22Rv1 (cell line): ENCODE measurements at regions not wholly inside any gene's neighbourhood (a gene's known extent, or its start where the extent isn't known, plus 50 kb on each side); places are given as distances from the start of the nearest gene placed in this dataset.

Experiments
- H3K27ac ChIP-seq: fragments of 450-650 bp; 2 replicates; pipeline ENCODE4 v1.5.1; 2017
- ZFX ChIP-seq: fragments of 450-650 bp; IDR thresholded peaks from 2 replicates; pipeline ENCODE4 v1.6.1; 2017; ENCODE audit warnings: antibody characterized with exemption, borderline replicate concordance
- TF ChIP-seq, protein P1 (sequence below): fragments of 450-650 bp; IDR thresholded peaks from 2 replicates; pipeline ENCODE4 v1.5.1; 2017; ENCODE audit warnings: mild to moderate bottlenecking

DNA sequence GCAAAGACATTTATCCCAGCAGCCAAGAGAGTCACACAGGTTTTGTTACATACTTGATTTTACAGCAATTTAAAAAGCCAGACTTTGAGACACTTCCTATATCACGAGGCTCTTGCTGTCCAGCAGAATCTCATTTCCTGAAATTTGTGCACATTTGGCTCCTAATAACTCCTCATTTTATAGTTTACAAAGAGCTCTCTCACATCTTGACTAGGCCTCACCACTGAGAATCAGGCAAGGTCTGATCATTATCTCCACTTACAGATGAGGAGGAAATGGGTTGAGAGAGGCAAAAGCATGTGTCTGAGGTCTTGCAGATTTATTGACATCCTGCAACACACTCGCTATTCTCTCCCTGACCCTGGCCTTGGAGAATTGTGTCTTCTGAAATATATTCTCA, 426.8 kb downstream of the MAFB start:
- H3K27ac ChIP-seq = no peak overlapping the region

DNA sequence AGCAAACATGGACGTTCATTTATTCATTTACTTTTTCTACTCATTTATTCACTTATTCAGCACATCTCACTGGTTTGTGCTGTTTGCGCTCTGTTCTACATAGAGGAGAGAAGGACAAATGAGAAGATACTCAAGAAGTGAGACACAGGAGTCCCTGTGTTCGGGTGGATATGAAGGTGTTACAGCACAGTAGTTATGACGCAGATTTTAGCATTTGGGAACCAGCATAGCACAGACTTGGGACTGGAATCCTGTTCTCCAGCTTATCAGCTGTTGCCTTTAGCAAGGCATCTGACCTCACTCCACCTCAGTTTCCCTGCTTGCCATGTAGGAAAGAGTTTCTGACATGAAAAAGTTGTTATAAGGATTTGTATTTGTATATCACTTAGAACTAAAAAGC, 430.1 kb downstream of the MAFB start:
- H3K27ac ChIP-seq = no peak overlapping the region
- TF ChIP-seq ZFX = no peak
- TF ChIP-seq, protein P1, sequence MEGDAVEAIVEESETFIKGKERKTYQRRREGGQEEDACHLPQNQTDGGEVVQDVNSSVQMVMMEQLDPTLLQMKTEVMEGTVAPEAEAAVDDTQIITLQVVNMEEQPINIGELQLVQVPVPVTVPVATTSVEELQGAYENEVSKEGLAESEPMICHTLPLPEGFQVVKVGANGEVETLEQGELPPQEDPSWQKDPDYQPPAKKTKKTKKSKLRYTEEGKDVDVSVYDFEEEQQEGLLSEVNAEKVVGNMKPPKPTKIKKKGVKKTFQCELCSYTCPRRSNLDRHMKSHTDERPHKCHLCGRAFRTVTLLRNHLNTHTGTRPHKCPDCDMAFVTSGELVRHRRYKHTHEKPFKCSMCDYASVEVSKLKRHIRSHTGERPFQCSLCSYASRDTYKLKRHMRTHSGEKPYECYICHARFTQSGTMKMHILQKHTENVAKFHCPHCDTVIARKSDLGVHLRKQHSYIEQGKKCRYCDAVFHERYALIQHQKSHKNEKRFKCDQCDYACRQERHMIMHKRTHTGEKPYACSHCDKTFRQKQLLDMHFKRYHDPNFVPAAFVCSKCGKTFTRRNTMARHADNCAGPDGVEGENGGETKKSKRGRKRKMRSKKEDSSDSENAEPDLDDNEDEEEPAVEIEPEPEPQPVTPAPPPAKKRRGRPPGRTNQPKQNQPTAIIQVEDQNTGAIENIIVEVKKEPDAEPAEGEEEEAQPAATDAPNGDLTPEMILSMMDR = no peak

More for the DNA sequence above, 426.8 kb downstream of the MAFB start:
- no peak for TF ChIP-seq ZFX
- TF ChIP-seq, protein P1 = no peak

GRCh38 chr20:40257763-40258162, 431.3 kb downstream of the MAFB start:
- TF ChIP-seq ZFX = no peak
- TF ChIP-seq, protein P1 = no peak
- H3K27ac ChIP-seq = no peak overlapping the region

- no peak overlapping the region for H3K27ac ChIP-seq
- TF ChIP-seq, protein P1 = no peak
- TF ChIP-seq ZFX = no peak
Measured at GRCh38 chr20:40255365-40255764, 433.7 kb downstream of the MAFB start.

DNA sequence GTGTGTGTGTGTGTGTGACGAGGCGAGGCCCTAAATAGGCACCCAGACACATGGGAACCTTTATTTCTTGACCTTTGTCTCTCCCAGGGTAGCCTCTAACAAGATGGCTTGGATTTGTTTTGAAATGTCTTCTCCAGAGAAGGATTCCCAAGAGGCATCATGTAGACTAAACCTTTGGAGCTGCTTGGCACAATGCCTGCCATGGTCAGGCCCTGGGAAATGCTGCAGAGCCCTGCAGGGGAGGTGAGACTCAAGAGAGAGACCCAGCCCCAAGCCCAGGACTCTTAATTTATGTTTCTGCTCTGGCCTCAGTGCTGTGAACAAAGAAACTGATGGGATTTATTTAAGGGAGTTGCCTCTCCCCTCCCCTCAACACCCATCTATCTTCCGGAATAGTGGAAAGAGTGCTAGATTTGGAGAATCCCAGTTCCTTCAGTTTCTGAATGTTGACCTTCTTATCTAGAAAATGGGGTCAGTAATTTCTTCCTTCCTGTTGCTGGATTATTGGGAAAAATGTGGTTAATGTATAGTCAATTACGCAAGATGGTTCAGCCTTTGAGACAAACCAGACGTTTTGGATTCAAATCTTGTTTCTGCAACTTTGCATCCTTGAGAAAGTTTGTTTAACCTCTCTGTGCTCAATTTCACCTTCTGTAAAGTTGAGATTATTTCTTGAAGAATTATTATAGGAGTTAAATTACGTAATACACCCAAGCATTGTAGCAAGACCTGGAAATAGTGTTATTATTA, 434.8 kb downstream of the MAFB start:
- no peak for TF ChIP-seq ZFX
- TF ChIP-seq, protein P1 = no peak
- H3K27ac ChIP-seq = no peak overlapping the region

DNA sequence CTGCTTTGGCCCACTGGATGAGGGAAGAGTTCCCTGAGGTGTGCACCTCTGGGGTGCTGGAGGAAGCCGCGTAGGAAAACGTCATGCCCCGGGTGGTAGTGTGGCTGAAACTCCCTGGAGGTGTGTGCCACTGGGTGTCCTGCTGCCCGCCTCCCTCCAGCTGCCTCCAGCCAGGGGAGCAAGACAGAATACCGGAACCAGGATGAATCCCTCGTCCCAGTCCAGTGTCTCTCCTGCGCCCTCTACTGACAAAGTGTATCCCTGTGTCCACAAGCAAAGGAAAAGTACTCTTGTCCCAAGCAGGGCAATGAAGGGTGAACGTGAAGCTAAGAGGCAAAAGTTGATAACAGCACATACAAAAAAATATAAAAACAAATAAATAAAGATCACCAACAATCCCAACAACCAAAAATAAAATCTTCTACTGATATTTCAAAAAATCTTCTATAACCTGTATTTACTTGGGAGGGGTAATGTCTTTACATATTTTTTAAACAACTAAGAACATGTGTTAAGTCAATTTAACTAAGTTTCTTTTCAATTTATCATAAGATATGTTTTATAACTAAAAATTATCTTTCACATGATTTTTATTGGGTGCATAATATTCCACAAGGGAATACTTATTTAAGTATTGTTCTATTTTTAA, 437.6 kb downstream of the MAFB start:
- H3K27ac ChIP-seq = no peak overlapping the region
- TF ChIP-seq ZFX = no peak
- TF ChIP-seq, protein P1 = peak; percentile 90

DNA sequence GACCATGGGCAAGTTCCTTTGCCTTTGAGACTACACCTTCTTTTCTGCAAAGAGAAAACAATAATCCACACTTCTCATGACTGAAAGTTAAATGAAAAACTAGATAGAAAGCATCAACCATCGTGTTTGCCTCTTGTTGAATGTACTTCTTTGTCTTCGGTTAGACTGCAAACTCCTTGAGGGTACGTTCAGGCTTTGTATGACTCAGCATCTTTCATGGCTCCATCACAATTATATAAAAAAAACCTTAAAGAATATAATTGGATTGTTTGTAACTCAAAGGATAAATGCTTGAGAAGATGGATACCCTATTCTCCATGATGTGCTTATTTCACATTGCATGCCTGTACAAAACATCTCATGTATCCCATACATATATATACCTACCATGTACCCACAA, 439.2 kb downstream of the MAFB start:
- TF ChIP-seq, protein P1 = no peak
- no peak for TF ChIP-seq ZFX
- no peak overlapping the region for H3K27ac ChIP-seq
